ENCODE measurements at regions not wholly inside any gene's neighbourhood (a gene's known extent, or its start where the extent isn't known, plus 50 kb on each side); places are given as distances from the start of the nearest gene placed in this dataset.
A peak's percentile ranks its signal among the peaks of the same experiment; 100 is the strongest.

DNA sequence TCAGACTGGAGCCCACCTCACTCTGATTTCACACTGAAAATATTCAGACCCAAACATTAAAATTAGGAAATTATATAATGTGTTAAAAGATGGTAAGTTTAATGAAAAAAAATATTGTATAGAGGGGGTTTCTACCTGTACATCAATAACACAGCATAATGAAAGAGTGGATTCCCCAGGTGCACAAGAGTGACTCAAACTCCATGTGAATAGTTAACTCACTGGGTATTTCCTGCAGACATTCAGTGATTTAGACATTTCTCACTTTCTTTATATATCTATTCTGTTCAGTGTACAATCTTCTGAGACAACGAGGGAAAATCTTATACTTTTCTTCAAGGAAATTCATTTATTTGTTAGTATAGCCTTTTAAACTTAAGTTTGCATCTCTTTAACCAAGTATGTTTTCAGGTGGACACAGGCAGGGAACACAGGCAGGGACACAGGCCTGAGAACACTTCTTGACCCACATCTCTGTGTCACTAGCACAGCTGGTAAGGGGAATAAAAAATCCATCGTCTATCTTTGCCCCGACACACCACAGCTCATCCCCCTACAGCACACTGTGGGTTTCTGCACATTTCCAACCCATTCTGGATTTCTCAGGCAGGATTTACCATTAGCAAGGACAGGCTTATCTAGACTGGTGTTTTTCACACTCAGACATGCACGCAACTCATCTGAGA is 525.5 kb upstream of the BOD1L1 start:
- TF ChIP-seq, protein P1, sequence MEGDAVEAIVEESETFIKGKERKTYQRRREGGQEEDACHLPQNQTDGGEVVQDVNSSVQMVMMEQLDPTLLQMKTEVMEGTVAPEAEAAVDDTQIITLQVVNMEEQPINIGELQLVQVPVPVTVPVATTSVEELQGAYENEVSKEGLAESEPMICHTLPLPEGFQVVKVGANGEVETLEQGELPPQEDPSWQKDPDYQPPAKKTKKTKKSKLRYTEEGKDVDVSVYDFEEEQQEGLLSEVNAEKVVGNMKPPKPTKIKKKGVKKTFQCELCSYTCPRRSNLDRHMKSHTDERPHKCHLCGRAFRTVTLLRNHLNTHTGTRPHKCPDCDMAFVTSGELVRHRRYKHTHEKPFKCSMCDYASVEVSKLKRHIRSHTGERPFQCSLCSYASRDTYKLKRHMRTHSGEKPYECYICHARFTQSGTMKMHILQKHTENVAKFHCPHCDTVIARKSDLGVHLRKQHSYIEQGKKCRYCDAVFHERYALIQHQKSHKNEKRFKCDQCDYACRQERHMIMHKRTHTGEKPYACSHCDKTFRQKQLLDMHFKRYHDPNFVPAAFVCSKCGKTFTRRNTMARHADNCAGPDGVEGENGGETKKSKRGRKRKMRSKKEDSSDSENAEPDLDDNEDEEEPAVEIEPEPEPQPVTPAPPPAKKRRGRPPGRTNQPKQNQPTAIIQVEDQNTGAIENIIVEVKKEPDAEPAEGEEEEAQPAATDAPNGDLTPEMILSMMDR (IDR thresholded peaks at IDR 0.05; ENCODE audit: low read length) = no peak
- TF ChIP-seq EZH2 (optimal IDR thresholded peaks at IDR 0.05; ENCODE audit: low read depth, low read length) (no peak), EZH2phosphoT487 (IDR thresholded peaks at IDR 0.05; ENCODE audit: low read length) (no peak)
- no peak overlapping the region for H3K27ac ChIP-seq (ENCODE audit: low read length)
- peak overlapping the region; percentile 17; the same call in 1 of the 2 replicates for H2AFZ ChIP-seq (ENCODE audit: low read length)
- H3K4me1 ChIP-seq (ENCODE audit: low read length) = peaks cover 26% of the 10 kb centered on the region
- no peak overlapping the region for H3K4me3 ChIP-seq (ENCODE audit: low read length)
- no peak overlapping the region for H3K9ac ChIP-seq (ENCODE audit: low read length)
- H3K4me2 ChIP-seq (ENCODE audit: low read depth, low read length) = no peak overlapping the region
- no peaks in the 10 kb centered on the region for H3K9me3 ChIP-seq (replicated peaks; ENCODE audit: insufficient read depth, low read length)
- H3K79me2 ChIP-seq (ENCODE audit: low read length) = no peaks in the 10 kb centered on the region
- H4K20me1 ChIP-seq (ENCODE audit: insufficient read depth, low read length) = no peaks in the 10 kb centered on the region
- H3K27me3 ChIP-seq (replicated peaks; ENCODE audit: insufficient read depth, low read length) = no peaks in the 10 kb centered on the region
- H3K36me3 ChIP-seq (replicated peaks; ENCODE audit: insufficient read depth, low read length) = no peaks in the 10 kb centered on the region
- H3F3A ChIP-seq (ENCODE audit: insufficient read depth, low read length) = no peaks in the 10 kb centered on the region
- DNase-seq = no peak
- no peaks in the 10 kb centered on the region for H3K9me2 ChIP-seq (replicated peaks; ENCODE audit: insufficient read depth, low read length)

DNA sequence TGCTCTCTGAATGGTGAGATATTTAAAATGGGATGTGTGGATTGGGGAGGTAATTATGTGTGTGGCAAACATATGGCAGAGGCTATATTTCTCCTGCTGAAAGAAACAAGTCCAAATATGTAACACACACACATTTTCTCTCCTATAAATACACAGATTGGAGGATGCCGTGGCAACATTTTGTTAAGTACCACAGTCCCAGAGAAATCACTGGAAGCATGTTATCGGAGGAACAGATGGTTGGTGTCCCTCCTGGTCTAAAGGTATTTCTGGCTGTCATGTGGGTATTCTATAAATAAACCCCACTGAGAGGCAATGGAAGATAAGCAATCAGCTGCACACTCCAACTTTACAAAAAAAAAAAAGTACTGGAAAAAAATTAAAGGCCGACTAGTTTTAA is 528.3 kb upstream of the BOD1L1 start:
- Histone ChIP-seq H3K79me2 (ENCODE audit: low read length) (no peaks in the 10 kb centered on the region), H3F3A (ENCODE audit: insufficient read depth, low read length) (no peaks in the 10 kb centered on the region), H3K4me3 (ENCODE audit: low read length) (no peak overlapping the region), H3K4me1 (ENCODE audit: low read length) (peaks cover 26% of the 10 kb centered on the region), H3K9me3 (replicated peaks; ENCODE audit: insufficient read depth, low read length) (no peaks in the 10 kb centered on the region), H3K9ac (ENCODE audit: low read length) (no peak overlapping the region), H3K27me3 (replicated peaks; ENCODE audit: insufficient read depth, low read length) (no peaks in the 10 kb centered on the region), H2AFZ (ENCODE audit: low read length) (no peak overlapping the region), H4K20me1 (ENCODE audit: insufficient read depth, low read length) (no peaks in the 10 kb centered on the region), H3K36me3 (replicated peaks; ENCODE audit: insufficient read depth, low read length) (no peaks in the 10 kb centered on the region), H3K4me2 (ENCODE audit: low read depth, low read length) (no peak overlapping the region), H3K9me2 (replicated peaks; ENCODE audit: insufficient read depth, low read length) (no peaks in the 10 kb centered on the region), H3K27ac (ENCODE audit: low read length) (no peak overlapping the region)
- no peak for DNase-seq
- TF ChIP-seq EZH2phosphoT487 (IDR thresholded peaks at IDR 0.05; ENCODE audit: low read length) = no peak

DNA sequence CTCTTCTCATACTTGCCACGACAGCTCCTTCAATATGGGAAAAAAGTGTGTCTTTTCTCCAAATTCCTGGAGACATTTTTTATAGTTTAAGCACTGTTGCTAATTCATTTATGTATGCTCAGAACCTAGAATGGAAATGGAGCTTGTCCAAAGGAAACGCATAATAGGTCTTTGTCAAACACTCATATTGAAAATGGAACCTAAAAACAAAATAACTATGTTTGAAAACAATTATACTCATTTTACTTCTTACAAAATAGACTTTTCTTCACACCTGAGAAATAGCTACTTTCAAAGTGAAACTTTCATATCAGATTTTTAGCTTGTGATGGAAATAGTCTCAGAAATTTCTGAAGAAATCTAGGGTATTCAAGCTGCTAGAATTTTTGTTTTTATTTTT is 529.7 kb upstream of the BOD1L1 start:
- Histone ChIP-seq H3K9me3 (replicated peaks; ENCODE audit: insufficient read depth, low read length) (no peaks in the 10 kb centered on the region), H3K4me2 (ENCODE audit: low read depth, low read length) (no peak overlapping the region), H3K4me3 (ENCODE audit: low read length) (no peak overlapping the region), H3K27me3 (replicated peaks; ENCODE audit: insufficient read depth, low read length) (no peaks in the 10 kb centered on the region), H3F3A (ENCODE audit: insufficient read depth, low read length) (no peaks in the 10 kb centered on the region), H3K27ac (ENCODE audit: low read length) (no peak overlapping the region), H4K20me1 (ENCODE audit: insufficient read depth, low read length) (no peaks in the 10 kb centered on the region), H3K4me1 (ENCODE audit: low read length) (peaks cover 26% of the 10 kb centered on the region), H3K9ac (ENCODE audit: low read length) (no peak overlapping the region), H3K9me2 (replicated peaks; ENCODE audit: insufficient read depth, low read length) (no peaks in the 10 kb centered on the region), H3K36me3 (replicated peaks; ENCODE audit: insufficient read depth, low read length) (no peaks in the 10 kb centered on the region), H2AFZ (ENCODE audit: low read length) (no peak overlapping the region), H3K79me2 (ENCODE audit: low read length) (no peaks in the 10 kb centered on the region)
- TF ChIP-seq EZH2 (optimal IDR thresholded peaks at IDR 0.05; ENCODE audit: low read depth, low read length) (no peak), EZH2phosphoT487 (IDR thresholded peaks at IDR 0.05; ENCODE audit: low read length) (no peak)
- TF ChIP-seq, protein P1 (IDR thresholded peaks at IDR 0.05; ENCODE audit: low read length) = no peak
- DNase-seq = no peak

Measured in MM.1S (cell line).